D721Med (cell line): ENCODE measurements at regions not wholly inside any gene's neighbourhood (a gene's known extent, or its start where the extent isn't known, plus 50 kb on each side); places are given as distances from the start of the nearest gene placed in this dataset.
A peak's percentile ranks its signal among the peaks of the same experiment; 100 is the strongest.

Experiments
- DNase-seq: peaks from one replicate; pipeline ENCODE4 v3.0.0; 2011; ENCODE audit warnings: low spot score; ENCODE audit not compliant: insufficient read length
- FAIRE-seq: peaks from 2 replicates; lab custom pipeline; 2011; peaks lifted over from hg19 to GRCh38; lab: Jason Lieb, UNC
- CTCF ChIP-seq: IDR thresholded peaks from 2 replicates; pipeline ENCODE4 v1.5.1; 2012; ENCODE audit warnings: mild to moderate bottlenecking, control low read depth; ENCODE audit not compliant: insufficient read depth; ENCODE audit errors: missing control alignments

DNA sequence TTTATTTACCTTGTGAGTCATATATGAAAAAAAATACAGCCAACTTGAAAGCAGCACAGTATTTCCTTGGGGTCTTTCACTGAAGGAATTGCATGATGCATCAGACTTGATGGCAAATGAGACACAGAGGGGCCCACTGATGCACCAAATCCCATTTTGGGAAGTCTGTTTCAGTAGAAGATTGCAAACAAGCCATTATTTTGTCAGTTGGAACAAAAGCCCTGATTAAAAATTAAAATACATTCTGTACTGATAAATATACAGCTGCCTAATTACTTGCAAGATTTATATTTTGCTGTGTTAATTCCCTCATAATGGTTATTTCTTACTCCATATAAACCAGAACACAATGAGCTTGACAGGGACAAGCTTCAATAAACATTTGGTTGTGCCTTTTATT, 370.4 kb downstream of the SUCLG1 start:
- TF ChIP-seq CTCF = no peak
- FAIRE-seq = no peak
- no peak for DNase-seq

DNA sequence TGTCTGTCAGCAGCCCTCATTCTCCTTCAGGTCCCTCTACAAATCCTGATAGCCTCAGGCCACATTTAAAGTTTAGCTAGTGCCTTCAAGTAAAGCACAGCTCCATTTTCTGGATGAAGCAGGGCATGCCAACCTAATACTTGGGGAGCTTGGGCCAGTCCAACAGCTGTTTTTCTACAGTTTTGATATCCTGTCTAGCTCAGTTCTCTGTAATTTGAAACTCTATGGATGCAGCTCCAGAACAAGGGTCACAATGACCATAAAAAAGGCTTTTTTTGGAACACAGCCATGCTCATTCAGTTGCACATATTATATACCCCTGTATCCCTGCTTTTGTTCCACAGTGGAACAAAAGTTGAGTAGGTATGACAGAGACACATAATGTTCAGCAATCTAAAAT, 373.5 kb downstream of the SUCLG1 start:
- DNase-seq (no peak), FAIRE-seq (no peak)
- no peak for TF ChIP-seq CTCF

GRCh38 chr2:84084856-84085255, 374.2 kb downstream of the SUCLG1 start:
- FAIRE-seq = no peak
- TF ChIP-seq CTCF = no peak
- no peak for DNase-seq

- no peak for TF ChIP-seq CTCF
- DNase-seq (no peak), FAIRE-seq (no peak)
Observed at GRCh38 chr2:84083984-84084383, 375.1 kb downstream of the SUCLG1 start.

DNA sequence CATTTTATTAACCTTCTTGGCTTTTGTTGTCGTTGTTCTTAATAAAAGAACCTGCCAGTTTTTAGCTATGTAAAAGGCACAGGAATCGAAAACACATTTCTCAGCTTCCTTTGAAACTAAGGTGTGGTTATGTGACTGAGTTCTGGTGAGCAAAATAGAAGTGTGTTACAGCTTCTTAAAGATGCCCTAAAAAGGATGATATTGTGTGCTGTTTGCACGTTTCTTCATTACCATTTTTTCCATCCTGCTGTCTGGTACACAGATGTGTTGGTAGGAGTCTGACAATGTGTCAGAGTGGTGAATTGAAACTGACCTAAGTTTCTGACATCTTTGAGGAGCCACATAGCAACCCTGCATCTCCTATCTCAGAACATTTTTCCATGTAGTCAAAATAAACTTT, 380.6 kb downstream of the SUCLG1 start:
- no peak for TF ChIP-seq CTCF
- DNase-seq (no peak), FAIRE-seq (no peak)

GRCh38 chr2:84077496-84077895, 381.6 kb downstream of the SUCLG1 start:
- no peak for DNase-seq
- FAIRE-seq = no peak
- TF ChIP-seq CTCF = peak; percentile 73

- FAIRE-seq (no peak), DNase-seq (no peak)
- no peak for TF ChIP-seq CTCF
Observed at GRCh38 chr2:84071050-84071449, 388.0 kb downstream of the SUCLG1 start.
